HCT116 (cell line): ENCODE measurements at regions not wholly inside any gene's neighbourhood (a gene's known extent, or its start where the extent isn't known, plus 50 kb on each side); places are given as distances from the start of the nearest gene placed in this dataset.

ENCODE experiments used
- ATAC-seq: fragments of 200-7000 bp; cut with Tn5 transposase; 2 replicates; pipeline ENCODE4 v1.9.1; 2020; ENCODE audit warnings: mild to moderate bottlenecking, moderate library complexity
- BruUV-seq: library from RNA; stranded (reverse); fragments of 400-500 nt; replicated peaks from 2 replicates; lab custom pipeline; 2021; lab: Mats Ljungman, UMichigan
- CTCF ChIA-PET: fragments of 300-600 bp; sonication (Branson Sonifier 250); formaldehyde crosslinking; loops from one replicate; lab custom pipeline; 2021; ENCODE audit warnings: antibody characterized with exemption; lab: Charles Lee
- POLR2A ChIA-PET: fragments of 300-600, 350-600 bp; sonication (Branson Sonifier 250); formaldehyde crosslinking; loops from one replicate; lab custom pipeline; 2021; ENCODE audit warnings: antibody characterized with exemption; lab: Charles Lee
- RAD21 ChIA-PET, 2 experiments: fragments of 300-600 bp; sonication (Branson Sonifier 250); formaldehyde crosslinking; loops; one replicate each; lab custom pipeline; 2023; ENCODE audit warnings: low total read pairs in 2 of 2; ENCODE audit not compliant: uncharacterized antibody in 2 of 2, unreplicated experiment in 2 of 2, low non-redundant PET in 1 of 2; lab: Charles Lee
- DNase-seq: peaks from one replicate; pipeline ENCODE4 v3.0.0-alpha.2; 2010; ENCODE audit warnings: low read depth, low spot score
- H2AFZ ChIP-seq: fragments of 200-600 bp; shearing (Covaris generic), sonication (generic); 2 replicates; pipeline ENCODE4 v1.6.1; 2017; ENCODE audit warnings: low read depth, mixed run types, mixed read lengths, antibody characterized with exemption, low read length; ENCODE audit not compliant: poor library complexity, severe bottlenecking
- H3K27ac ChIP-seq: 2 replicates; pipeline ENCODE4 v1.5.1; 2012; ENCODE audit warnings: low read depth, low read length
- H3K27me3 ChIP-seq: fragments of 200-600 bp; sonication (generic); 2 replicates; pipeline ENCODE4 v1.6.1; 2016; ENCODE audit warnings: mixed run types, low read length, mixed read lengths; ENCODE audit not compliant: insufficient read depth
- H3K36me3 ChIP-seq, 2 experiments: fragments of 200-500 bp in 1 of 2; fragments of 200-600 bp in 1 of 2; sonication (Bioruptor generic) in 1 of 2; sonication (generic) in 1 of 2; 2 replicates each; pipeline versions ENCODE4 v1.5.1 to v1.6.1; 2014 to 2016; ENCODE audit warnings: low read length in 2 of 2, inconsistent platforms in 1 of 2, mixed read lengths in 1 of 2, mixed run types in 1 of 2; ENCODE audit not compliant: insufficient read depth in 2 of 2, control insufficient read depth in 1 of 2
- H3K4me1 ChIP-seq, 2 experiments: fragments of 200-600 bp in 1 of 2; sonication (generic) in 1 of 2; 2 replicates each; pipeline versions ENCODE4 v1.5.1 to v1.6.1; 2012 to 2017; ENCODE audit warnings: low read length in 2 of 2, inconsistent platforms in 1 of 2, mild to moderate bottlenecking in 1 of 2, mixed read lengths in 1 of 2, mixed run types in 1 of 2, moderate library complexity in 1 of 2; ENCODE audit not compliant: insufficient read depth in 2 of 2, control insufficient read depth in 1 of 2
- H3K4me2 ChIP-seq: fragments of 200-600 bp; sonication (generic); 2 replicates; pipeline ENCODE4 v1.6.1; 2017; ENCODE audit warnings: mixed run types, low read length, mixed read lengths
- H3K4me3 ChIP-seq, 2 experiments: fragments of 200-600 bp in 1 of 2; sonication (generic) in 1 of 2; replicated peaks in 1 of 2; 2 replicates each; pipeline ENCODE4 v1.5.1; 2011 to 2016; ENCODE audit warnings: low read length in 2 of 2, control low read depth in 1 of 2, low read depth in 1 of 2, mild to moderate bottlenecking in 1 of 2, mixed read lengths in 1 of 2, mixed run types in 1 of 2
- H3K79me2 ChIP-seq: fragments of 200-600 bp; sonication (generic); 2 replicates; pipeline ENCODE4 v1.6.1; 2017; ENCODE audit warnings: mild to moderate bottlenecking, mixed run types, low read length, moderate library complexity, mixed read lengths; ENCODE audit not compliant: insufficient read depth
- H3K9ac ChIP-seq: fragments of 200-600 bp; sonication (generic); 2 replicates; pipeline ENCODE4 v1.6.1; 2016; ENCODE audit warnings: low read length, mixed read lengths
- H3K9me2 ChIP-seq: fragments of 200-600 bp; sonication (generic), shearing (Covaris generic); 2 replicates; pipeline ENCODE4 v1.6.1; 2017; ENCODE audit warnings: mixed run types, mild to moderate bottlenecking, moderate library complexity; ENCODE audit not compliant: insufficient read depth
- H3K9me3 ChIP-seq, 2 experiments: fragments of 200-500 bp in 1 of 2; fragments of 200-600 bp in 1 of 2; sonication (Bioruptor generic) in 1 of 2; sonication (generic) in 1 of 2; 2 replicates each; pipeline ENCODE4 v1.6.1; 2014 to 2017; ENCODE audit warnings: low read length in 2 of 2, mixed read lengths in 2 of 2, inconsistent platforms in 1 of 2, low read depth in 1 of 2, mild to moderate bottlenecking in 1 of 2, mixed run types in 1 of 2, moderate library complexity in 1 of 2; ENCODE audit not compliant: control insufficient read depth in 1 of 2, insufficient read depth in 1 of 2
- H4K20me1 ChIP-seq: fragments of 200-600 bp; sonication (generic), shearing (Covaris generic); 2 replicates; pipeline ENCODE4 v1.6.1; 2017; ENCODE audit warnings: mixed run types, mild to moderate bottlenecking, moderate library complexity; ENCODE audit not compliant: insufficient read depth
- CEBPB ChIP-seq: IDR thresholded peaks from 2 replicates; pipeline ENCODE4 v1.6.1; 2012; ENCODE audit warnings: low read depth
- JUND ChIP-seq: IDR thresholded peaks from 2 replicates; pipeline ENCODE4 v1.6.1; 2012
- POLR2AphosphoS5 ChIP-seq: IDR thresholded peaks from 2 replicates; pipeline ENCODE4 v1.6.1; 2011; ENCODE audit warnings: mild to moderate bottlenecking, low read depth, low read length, moderate library complexity
- TCF7L2 ChIP-seq: IDR thresholded peaks from 2 replicates; pipeline ENCODE4 v1.7.0; 2011; ENCODE audit warnings: borderline replicate concordance, inconsistent platforms; ENCODE audit not compliant: insufficient read depth, insufficient read length; ENCODE audit errors: extremely low read depth
- ZNF274 ChIP-seq: fragments of 200-500 bp; sonication (Bioruptor generic); IDR thresholded peaks from 2 replicates; pipeline ENCODE4 v1.6.1; 2014; ENCODE audit warnings: mild to moderate bottlenecking, low read depth, low read length, inconsistent platforms
- intact Hi-C: fragments of 100-400 bp; cut with micrococcal nuclease; formaldehyde crosslinking; loops from 2 replicates; pipeline ENCODE4 v1.10.0; 2022
- TF ChIP-seq, protein P1 (sequence below): IDR thresholded peaks from 2 replicates; pipeline ENCODE4 v1.6.1; 2012
- TF ChIP-seq, protein P2 (sequence below): IDR thresholded peaks from 2 replicates; pipeline ENCODE4 v1.6.1; 2011; ENCODE audit warnings: mild to moderate bottlenecking, low read length, moderate library complexity; ENCODE audit not compliant: insufficient replicate concordance; ENCODE audit errors: extremely low read depth
- TF ChIP-seq, protein P3 (sequence below), 3 experiments: fragments of 200-600 bp in 1 of 3; sonication (generic) in 1 of 3; IDR thresholded peaks in 2 of 3; conservative IDR thresholded peaks in 1 of 3; 2 replicates each; pipeline ENCODE4 v1.5.1; 2012 to 2017; ENCODE audit warnings: low read depth in 2 of 3, low read length in 2 of 3, antibody characterized with exemption in 1 of 3, borderline replicate concordance in 1 of 3, control low read depth in 1 of 3, mild to moderate bottlenecking in 1 of 3, mixed read lengths in 1 of 3, mixed run types in 1 of 3, moderate library complexity in 1 of 3; ENCODE audit not compliant: insufficient read depth in 1 of 3

DNA sequence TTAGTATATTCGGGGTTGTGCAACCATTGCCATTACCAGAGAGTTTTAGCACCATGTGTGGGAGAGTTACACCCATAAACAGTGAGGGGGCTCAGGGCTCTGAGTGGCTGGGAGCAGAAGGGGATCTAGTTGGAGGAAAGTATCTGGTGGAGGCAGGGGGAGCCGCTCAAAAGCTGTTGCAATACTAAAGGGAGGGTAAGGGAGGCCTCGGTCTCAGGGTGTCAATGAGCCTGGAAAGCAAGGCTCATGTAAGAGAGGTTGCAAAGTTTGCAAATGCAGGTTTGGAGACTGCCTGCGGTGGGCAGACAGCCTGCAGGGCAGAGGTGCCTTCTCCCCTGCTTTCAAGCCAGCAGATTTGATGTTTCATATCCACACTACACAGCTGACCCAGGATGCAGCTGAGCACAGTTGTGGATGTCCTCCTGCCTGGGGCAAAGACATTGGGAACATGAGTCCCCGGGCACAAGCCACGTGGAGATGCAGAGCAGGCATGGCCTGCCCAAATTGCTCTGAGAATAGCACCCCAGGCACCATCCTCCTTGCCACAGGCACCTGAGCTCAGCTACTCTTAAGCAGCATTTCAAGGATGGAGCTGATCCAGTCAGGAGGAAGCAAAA lies 181.4 kb downstream of the TLE3 start:
- no peaks in the 10 kb centered on the region for H3K4me1 ChIP-seq
- H3K36me3 ChIP-seq: no peaks in the 10 kb centered on the region
- H3K9me3 ChIP-seq: no peaks in the 10 kb centered on the region
- H3K79me2 ChIP-seq: no peaks in the 10 kb centered on the region
- DNase-seq: no peak
- ATAC-seq: no peak
- no peak overlapping the region for H3K4me2 ChIP-seq
- H3K9me2 ChIP-seq: no peaks in the 10 kb centered on the region
- H3K9ac ChIP-seq: no peak overlapping the region
- TF ChIP-seq CEBPB (no peak), POLR2AphosphoS5 (no peak), TCF7L2 (no peak), ZNF274 (no peak), JUND (no peak)
- TF ChIP-seq, protein P1, sequence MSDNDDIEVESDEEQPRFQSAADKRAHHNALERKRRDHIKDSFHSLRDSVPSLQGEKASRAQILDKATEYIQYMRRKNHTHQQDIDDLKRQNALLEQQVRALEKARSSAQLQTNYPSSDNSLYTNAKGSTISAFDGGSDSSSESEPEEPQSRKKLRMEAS: no peak
- TF ChIP-seq, protein P2, sequence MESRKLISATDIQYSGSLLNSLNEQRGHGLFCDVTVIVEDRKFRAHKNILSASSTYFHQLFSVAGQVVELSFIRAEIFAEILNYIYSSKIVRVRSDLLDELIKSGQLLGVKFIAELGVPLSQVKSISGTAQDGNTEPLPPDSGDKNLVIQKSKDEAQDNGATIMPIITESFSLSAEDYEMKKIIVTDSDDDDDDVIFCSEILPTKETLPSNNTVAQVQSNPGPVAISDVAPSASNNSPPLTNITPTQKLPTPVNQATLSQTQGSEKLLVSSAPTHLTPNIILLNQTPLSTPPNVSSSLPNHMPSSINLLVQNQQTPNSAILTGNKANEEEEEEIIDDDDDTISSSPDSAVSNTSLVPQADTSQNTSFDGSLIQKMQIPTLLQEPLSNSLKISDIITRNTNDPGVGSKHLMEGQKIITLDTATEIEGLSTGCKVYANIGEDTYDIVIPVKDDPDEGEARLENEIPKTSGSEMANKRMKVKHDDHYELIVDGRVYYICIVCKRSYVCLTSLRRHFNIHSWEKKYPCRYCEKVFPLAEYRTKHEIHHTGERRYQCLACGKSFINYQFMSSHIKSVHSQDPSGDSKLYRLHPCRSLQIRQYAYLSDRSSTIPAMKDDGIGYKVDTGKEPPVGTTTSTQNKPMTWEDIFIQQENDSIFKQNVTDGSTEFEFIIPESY: no peak
- TF ChIP-seq, protein P3, sequence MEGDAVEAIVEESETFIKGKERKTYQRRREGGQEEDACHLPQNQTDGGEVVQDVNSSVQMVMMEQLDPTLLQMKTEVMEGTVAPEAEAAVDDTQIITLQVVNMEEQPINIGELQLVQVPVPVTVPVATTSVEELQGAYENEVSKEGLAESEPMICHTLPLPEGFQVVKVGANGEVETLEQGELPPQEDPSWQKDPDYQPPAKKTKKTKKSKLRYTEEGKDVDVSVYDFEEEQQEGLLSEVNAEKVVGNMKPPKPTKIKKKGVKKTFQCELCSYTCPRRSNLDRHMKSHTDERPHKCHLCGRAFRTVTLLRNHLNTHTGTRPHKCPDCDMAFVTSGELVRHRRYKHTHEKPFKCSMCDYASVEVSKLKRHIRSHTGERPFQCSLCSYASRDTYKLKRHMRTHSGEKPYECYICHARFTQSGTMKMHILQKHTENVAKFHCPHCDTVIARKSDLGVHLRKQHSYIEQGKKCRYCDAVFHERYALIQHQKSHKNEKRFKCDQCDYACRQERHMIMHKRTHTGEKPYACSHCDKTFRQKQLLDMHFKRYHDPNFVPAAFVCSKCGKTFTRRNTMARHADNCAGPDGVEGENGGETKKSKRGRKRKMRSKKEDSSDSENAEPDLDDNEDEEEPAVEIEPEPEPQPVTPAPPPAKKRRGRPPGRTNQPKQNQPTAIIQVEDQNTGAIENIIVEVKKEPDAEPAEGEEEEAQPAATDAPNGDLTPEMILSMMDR (IDR thresholded peaks at IDR 0.05 in 2 of 3, conservative IDR thresholded peaks at IDR 0.05 in 1 of 3; ENCODE audit: borderline replicate concordance in 1 of 3, insufficient read depth in 1 of 3, low read depth in 2 of 3, low read length in 2 of 3): no peak
- intact Hi-C loops: no loop called here
- H3K27me3 ChIP-seq: no peaks in the 10 kb centered on the region
- no peak overlapping the region for H3K4me3 ChIP-seq
- ChIA-PET RAD21 (no interaction called here), CTCF (no interaction called here), POLR2A (no interaction called here)
- no TSS peak for BruUV-seq
- no peak overlapping the region for H3K27ac ChIP-seq
- H2AFZ ChIP-seq: no peak overlapping the region
- no peaks in the 10 kb centered on the region for H4K20me1 ChIP-seq
